GM21381 (cell line): ENCODE measurements at regions not wholly inside any gene's neighbourhood (a gene's known extent, or its start where the extent isn't known, plus 50 kb on each side); places are given as distances from the start of the nearest gene placed in this dataset.

Source experiments
- ATAC-seq: cut with Tn5 transposase; IDR thresholded peaks from one replicate; pipeline ENCODE4 v1.9.1; 2021; ENCODE audit warnings: mild to moderate bottlenecking, moderate library complexity; ENCODE audit not compliant: unreplicated experiment

DNA sequence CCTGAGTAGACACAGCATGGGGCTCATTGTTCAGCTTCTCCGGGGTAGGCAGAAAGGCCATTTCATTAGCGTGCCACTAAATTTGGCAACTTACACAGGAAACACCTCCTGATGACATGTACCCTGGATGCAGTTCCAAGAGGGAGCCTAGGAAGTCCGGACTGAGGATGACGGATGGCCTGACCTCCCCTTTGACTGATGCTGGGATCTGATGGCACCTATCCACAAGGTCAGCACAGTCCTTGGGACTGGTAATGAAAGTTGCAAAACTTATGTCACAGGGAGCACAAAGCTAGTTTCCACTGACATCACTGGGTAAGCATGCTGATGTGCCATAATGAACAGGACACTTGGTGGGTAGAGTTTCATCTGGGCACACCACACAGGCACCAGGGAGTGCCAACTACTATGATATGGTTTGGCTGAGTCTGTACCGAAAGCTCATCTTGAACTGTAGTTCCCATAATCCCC is 126.7 kb upstream of the ARL4C start:
- ATAC-seq: no peak

DNA sequence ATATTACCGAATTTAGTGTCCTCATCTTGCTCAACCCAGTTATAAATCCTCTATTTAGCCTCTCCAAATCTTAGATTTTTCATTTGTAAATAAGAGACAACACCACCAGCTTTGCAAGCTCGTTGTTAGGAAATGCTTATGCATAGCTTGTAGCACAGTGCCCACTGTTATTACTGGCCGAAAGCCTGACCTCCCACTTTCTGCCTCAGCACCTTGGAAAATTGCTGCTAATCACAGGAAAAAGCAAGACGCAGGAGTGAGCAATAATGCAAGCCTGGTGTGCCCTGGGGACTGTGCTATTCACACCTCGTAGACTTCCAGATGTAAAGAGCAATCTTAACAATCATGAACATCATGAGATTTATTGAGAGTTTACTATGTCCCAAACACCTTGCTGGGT is 124.2 kb upstream of the ARL4C start:
- no peak for ATAC-seq

DNA sequence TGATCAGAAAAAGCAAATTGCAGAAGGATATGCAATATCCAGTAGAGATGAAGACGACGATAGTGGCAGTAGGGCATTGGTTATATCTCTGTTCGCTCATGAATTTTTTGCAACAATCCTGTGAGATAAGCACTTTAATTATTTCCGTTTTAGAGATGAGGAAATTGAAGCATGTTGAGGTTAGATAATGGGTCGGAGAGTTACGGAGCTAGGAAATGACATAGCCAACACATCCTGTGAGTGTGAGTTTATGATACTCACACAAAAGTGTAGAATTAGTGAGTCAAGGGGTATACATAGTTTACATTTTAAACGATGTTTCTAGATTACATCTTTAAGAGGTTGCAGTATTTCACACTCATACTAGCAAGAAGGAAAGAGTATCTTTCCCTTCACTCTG is 123.1 kb upstream of the ARL4C start:
- no peak for ATAC-seq

DNA sequence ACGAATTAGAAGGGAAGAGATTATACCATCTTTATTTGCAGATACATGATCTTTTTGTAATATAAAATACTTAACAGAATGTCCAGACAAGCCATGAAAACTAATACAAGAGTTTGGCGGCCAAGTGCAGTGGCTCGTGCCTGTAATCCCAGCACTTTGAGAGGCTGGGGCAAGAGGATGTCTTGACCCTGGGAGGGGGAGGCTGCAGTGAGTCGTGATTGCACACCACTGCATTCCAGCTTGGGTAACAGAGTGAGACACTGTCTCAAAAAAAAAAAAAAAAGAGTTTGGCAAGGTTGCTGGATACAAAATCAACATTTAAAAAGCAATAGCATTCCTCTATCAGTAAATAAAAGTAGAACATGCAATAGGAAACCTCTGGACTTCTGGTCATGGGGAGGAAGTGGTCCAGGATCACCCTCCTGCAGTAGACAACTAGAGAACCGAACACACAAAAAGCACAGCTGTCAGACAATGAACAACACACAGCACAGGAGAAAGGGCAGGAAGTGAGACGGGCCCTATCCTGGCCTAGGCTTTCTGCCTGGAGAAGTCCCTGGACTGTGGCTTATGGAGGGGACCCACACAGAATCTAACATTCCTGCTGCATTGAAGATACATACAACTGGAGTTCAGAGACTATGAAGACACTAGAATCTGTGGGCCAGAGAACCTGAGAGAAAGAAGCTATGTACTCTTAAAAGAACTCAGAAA is 118.9 kb upstream of the ARL4C start:
- no peak for ATAC-seq

- no peak for ATAC-seq
These were observed 114.3 kb upstream of the ARL4C start for GRCh38 chr2:234611209-234611608.

- no peak for ATAC-seq
These were observed 112.1 kb upstream of the ARL4C start for GRCh38 chr2:234608946-234609345.

- no peak for ATAC-seq
These were observed 110.8 kb upstream of the ARL4C start for GRCh38 chr2:234607691-234608090.

GRCh38 chr2:234606896-234607295 is 110.0 kb upstream of the ARL4C start:
- no peak for ATAC-seq

GRCh38 chr2:234603619-234604018 is 106.7 kb upstream of the ARL4C start:
- ATAC-seq: no peak

- no peak for ATAC-seq
These were observed 104.3 kb upstream of the ARL4C start for GRCh38 chr2:234601213-234601612.

DNA sequence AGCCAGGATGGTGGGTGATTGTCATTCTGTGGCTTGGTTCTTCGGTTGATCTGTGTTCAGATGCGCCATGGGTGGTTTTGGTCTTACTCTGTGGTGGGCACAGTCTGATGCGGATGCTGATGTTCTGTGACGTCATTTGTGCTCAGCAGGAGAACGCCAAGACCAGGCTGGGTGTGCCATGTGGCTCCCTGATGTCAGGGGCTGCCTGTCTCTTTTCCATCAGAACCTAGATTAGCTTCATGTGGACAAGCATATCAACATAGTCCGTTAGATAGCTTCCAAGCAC is 100.6 kb upstream of the ARL4C start:
- no peak for ATAC-seq

GRCh38 chr2:234596696-234597575 is 100.1 kb upstream of the ARL4C start:
- no peak for ATAC-seq

- no peak for ATAC-seq
These were observed 98.9 kb upstream of the ARL4C start for GRCh38 chr2:234595829-234596228.

- ATAC-seq: no peak
These were observed 97.8 kb upstream of the ARL4C start for GRCh38 chr2:234594715-234595114.

- ATAC-seq: no peak
These were observed 96.8 kb upstream of the ARL4C start for GRCh38 chr2:234593636-234594035.

DNA sequence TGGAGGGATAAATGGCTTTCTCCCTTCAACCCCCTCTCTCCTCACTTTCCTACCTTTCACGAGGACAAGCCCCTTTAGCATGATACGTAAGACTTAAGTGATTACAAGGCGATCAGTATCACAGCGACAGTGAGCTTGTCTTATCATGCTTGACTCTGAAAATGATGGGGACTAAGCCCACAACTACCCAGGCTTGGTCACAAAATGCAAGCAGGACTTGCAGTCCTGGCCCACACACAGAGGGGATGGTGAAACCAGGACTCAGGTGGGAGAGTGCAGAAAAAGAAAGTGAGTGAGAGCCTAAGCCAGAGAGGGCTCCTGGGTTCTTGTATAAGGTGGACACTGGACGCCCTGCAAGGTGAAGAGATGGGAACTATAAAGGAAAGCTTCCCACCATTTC is 95.7 kb upstream of the ARL4C start:
- no peak for ATAC-seq

DNA sequence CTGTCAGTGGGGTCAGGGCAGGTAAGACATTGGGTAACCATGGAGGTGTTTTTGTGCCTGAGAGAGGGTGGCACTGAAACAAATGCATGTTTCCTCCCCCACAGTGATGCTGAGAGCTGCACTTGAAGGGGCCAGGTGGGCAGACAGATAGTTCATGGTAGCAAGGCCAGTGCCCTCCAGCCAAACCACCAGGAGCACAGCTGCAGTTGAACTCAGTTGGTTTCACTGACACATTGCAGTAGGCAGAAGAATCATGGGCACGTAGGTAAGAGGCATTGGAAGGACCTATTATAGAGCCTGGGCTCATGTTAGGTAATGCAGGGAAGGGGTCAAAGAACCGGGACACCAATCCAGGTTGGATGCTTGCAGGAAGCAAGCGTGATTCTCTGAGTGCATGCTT is 93.2 kb upstream of the ARL4C start:
- no peak for ATAC-seq

GRCh38 chr2:234588054-234588430 is 91.2 kb upstream of the ARL4C start:
- no peak for ATAC-seq

DNA sequence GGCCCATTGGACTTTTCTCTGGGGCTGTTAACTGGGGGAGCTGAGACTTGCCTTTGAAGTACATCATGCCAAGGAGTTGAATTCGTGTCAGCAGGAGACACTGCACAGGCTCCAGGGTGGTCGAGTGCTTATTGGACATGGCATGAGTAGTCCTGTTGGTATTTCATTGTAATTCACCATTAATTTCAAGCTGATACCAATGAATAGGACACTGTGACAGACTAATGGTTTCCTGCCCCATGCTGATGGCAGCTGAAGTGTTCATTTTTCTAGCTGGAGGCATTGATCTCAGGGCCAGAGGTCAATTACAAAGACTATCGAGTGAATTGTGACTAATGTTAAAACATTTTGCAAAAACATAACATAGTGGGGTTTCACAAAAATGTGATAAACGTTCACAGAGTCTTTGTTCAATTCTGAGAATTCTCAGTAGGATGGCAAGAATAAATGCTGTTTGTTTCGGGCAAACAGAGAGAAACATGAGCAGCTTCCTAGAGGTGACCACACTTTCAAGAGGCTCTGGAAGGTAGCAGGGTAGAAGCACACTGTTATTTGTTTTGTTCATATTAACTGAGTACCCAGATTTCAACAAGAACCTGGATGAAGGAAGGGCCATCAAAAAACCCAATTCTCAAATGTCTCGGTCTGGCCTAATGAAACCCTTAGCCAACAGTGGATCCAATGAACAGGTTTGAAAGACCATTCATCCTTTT is 90.6 kb upstream of the ARL4C start:
- ATAC-seq: no peak

GRCh38 chr2:234583331-234583730 is 86.5 kb upstream of the ARL4C start:
- no peak for ATAC-seq

DNA sequence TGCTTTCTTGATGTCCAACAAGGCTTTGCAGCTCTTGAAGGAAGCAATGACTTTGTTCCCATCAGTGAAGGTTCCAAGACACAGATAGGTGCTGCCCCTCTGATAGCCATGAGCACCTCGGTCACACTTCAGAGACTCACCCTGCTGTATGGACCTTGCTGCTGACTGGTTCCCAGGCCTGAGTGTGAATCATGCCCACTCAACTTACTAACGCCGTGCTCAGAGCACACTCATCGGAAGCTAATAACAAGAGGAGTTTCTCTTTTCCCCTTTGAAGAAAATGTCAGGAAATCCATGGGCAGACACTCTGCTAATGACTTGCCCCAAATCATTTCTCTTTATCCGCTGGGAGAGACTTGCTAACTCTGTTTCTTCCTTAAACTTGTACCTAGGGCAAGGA is 83.8 kb upstream of the ARL4C start:
- ATAC-seq: no peak
